Small intestine (tissue), 7 donors: ENCODE measurements at regions not wholly inside any gene's neighbourhood (a gene's known extent, or its start where the extent isn't known, plus 50 kb on each side); places are given as distances from the start of the nearest gene placed in this dataset.
A peak's percentile ranks its signal among the peaks of the same experiment; 100 is the strongest.
"Not testable (repeated sequence)": the region's sequence is repeated elsewhere in the genome, so short reads cannot be mapped to it uniquely, and the experiment has no call there.

Experiments
- DNase-seq, 2 donors: peaks; one replicate each; pipeline versions ENCODE4 v3.0.0 to v3.0.0-alpha.2; 2013
- FAIRE-seq: peaks from 2 replicates; lab custom pipeline; 2012; peaks lifted over from hg19 to GRCh38; lab: Jason Lieb, UNC
- H3K27ac ChIP-seq, 3 donors: one replicate each; pipeline ENCODE4 v1.5.1; 2013; ENCODE audit warnings: low read length in 2 of 3, mild to moderate bottlenecking in 2 of 3, control low read depth in 1 of 3, inconsistent platforms in 1 of 3, low read depth in 1 of 3, moderate library complexity in 1 of 3
- H3K27me3 ChIP-seq, 3 donors: one replicate each; pipeline ENCODE4 v1.6.1; 2013; ENCODE audit warnings: low read length in 3 of 3, inconsistent platforms in 1 of 3; ENCODE audit not compliant: control insufficient read depth in 3 of 3, insufficient read depth in 3 of 3
- H3K36me3 ChIP-seq, 3 donors: one replicate each; pipeline ENCODE4 v1.6.1; 2013; ENCODE audit warnings: low read length in 3 of 3, inconsistent platforms in 1 of 3, low read depth in 1 of 3, mild to moderate bottlenecking in 1 of 3, moderate library complexity in 1 of 3; ENCODE audit not compliant: control insufficient read depth in 3 of 3, insufficient read depth in 2 of 3
- H3K4me1 ChIP-seq, 3 donors: one replicate each; pipeline ENCODE4 v1.6.1; 2013; ENCODE audit warnings: low read length in 2 of 3, inconsistent platforms in 1 of 3, low read depth in 1 of 3, mild to moderate bottlenecking in 1 of 3, moderate library complexity in 1 of 3; ENCODE audit not compliant: control insufficient read depth in 3 of 3, insufficient read depth in 2 of 3
- H3K4me3 ChIP-seq, 3 donors: one replicate each; pipeline ENCODE4 v1.5.1; 2013; ENCODE audit warnings: low read length in 3 of 3, control low read depth in 1 of 3, inconsistent platforms in 1 of 3, low read depth in 1 of 3, mild to moderate bottlenecking in 1 of 3, moderate library complexity in 1 of 3
- H3K9me3 ChIP-seq, 2 donors: one replicate each; pipeline ENCODE4 v1.6.1; 2013; ENCODE audit warnings: low read depth in 1 of 2, low read length in 1 of 2; ENCODE audit not compliant: control insufficient read depth in 2 of 2, insufficient read depth in 1 of 2
- WGBS, 3 donors: extraction: QIAGEN DNeasy Blood & Tissue Kit; methylation state at CpG; one replicate each; pipeline ENCODE4 v1.1.7; 2013; 5-methylcytosine and 5-hydroxymethylcytosine counted together
- donor health status: healthy with polysubstance abuse.
- donor health status: control.
- donor health status: control.
- donor health status: Bipolar disorder and iron deficiency.
- donor health status: healthy.

DNA sequence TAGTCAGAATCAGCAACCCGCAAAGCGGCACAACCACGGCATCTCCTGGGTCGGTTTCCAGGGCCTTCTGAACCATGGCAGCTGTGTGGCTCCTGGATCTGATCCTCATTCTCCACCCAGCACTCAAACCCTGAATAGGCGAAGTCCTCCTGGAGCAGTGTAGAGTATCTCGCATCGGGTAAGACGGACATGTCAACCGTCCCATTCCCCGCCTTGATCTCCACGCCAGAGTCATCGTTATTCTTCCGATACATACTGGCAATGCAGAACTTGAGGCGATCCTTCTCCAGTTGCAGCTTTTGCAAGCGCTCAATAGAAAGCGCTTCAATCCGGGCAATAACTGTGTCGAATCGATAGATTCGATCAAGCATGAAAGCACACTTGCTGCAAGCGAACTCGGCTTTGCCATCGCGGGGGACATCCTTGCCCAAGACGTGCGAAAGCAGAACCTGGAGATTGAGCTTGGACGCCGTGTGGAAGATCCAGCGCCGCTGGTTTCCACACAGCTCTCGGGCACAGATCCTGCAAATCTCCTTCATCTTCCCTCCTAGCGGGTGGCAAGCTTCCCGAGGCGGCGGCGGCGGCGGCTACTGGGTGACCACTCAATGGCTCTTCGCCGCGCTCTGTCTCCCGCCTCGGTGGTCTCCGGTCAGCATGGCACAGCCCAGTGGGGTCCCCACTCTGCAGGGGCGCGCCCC lies 142.9 kb downstream of the NBPF8 start:
- not testable (repeated sequence) for H3K4me1 ChIP-seq, H3K36me3 ChIP-seq, H3K27me3 ChIP-seq, H3K9me3 ChIP-seq, FAIRE-seq, H3K27ac ChIP-seq
- 1 to 2% (median 1%) methylated on average over 8 to 20 of the region's 46 CpGs for WGBS, 3 donors
- peak in 1 of 2 donors; percentile 10 for DNase-seq
- H3K4me3 ChIP-seq, result peak overlapping the region in 2 of 3 donors; percentile 40 to 46

DNA sequence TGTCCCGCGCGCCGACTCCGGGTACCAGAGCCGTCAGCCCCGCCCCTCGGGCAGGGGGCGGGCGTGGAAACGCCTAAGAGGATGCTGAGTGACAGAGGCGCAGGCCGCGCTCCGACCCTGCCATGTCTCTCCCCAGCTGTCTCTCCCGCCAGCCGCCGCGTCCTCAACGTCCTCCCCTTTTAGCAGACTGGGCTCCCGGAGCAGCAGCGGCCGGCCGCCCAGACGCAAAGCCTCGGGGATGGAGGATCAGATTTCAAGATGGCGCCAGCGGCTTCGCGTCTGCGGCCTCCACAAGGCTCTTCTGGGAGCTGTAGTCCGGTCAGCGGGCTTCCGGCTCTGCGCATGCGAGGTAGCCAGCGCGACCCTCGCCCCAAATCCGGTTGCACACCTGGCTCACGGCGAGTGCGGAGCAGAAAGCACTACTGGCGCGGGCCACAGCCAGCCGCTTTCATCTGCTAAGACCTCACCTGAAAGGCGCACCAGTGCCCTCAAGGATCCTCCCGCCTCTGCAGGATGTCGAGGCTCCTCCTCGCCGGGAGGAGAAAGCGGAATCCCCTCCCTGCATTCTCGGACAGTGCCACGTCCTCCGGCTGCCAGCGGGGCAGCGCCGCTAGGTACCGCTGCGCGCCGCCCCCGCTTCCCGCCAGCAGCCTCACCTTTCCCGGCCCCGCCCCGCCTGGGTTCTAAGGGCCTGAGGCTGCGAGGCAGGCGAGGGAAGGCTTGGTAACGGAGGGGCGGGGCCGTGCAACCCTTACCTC lies 143.6 kb downstream of the NBPF8 start:
- Histone ChIP-seq H3K27ac (peak overlapping the region in 2 of 3 donors; percentile 82), H3K4me3 (peak overlapping the region in 2 of 3 donors; percentile 46 to 49)
- not testable (repeated sequence) for H3K9me3 ChIP-seq, H3K36me3 ChIP-seq, H3K4me1 ChIP-seq, FAIRE-seq, H3K27me3 ChIP-seq
- WGBS, 3 donors, result 0 to 1% (median 0%) methylated on average over 12 to 50 of the region's 72 CpGs
- peak; percentile 73 to 90 for DNase-seq

DNA sequence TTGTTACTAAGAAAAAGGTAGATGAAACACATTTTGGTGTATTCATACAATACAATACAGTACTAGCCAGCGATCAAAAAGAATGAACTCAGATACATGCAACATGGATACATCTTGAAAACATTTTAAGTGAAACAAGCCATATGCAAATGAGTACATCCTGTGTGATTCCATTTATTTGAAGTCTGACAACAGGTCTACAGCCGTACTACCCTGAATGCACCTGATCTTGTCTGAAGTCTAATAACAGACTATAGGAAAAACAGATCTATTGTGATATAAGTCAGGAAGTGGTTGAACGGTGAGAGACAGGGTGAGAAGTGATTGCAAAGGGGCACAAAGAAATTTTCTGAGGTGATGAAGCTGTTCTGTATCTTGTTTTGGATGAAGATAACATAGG lies 146.9 kb downstream of the NBPF8 start:
- not testable (repeated sequence) for H3K4me1 ChIP-seq, H3K27me3 ChIP-seq, DNase-seq, FAIRE-seq, H3K27ac ChIP-seq, H3K4me3 ChIP-seq, H3K9me3 ChIP-seq, H3K36me3 ChIP-seq
- 64 to 74% (median 73%) methylated on average over 3 of the region's 3 CpGs for WGBS, 3 donors

DNA sequence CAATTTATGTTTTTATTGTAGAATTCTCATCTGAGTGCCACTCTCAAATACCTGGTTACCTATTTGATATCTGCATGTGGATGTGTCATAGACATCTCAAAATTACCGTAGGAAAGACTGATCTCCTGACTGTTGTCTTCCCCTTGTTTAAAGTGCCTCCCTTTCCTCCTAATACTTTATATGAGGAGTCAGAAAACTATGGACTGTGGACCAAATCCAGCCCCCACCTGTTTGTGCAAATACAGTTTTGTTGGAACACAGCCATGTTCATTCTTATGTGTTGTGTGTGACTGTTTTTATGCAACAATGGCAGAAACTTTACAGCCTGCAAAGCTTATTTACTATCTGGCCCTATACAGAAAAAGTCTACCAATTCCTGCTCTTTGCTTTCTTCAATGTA lies 150.6 kb downstream of the NBPF8 start:
- H3K27ac ChIP-seq, H3K36me3 ChIP-seq, DNase-seq, H3K9me3 ChIP-seq, H3K4me1 ChIP-seq, H3K4me3 ChIP-seq, H3K27me3 ChIP-seq, FAIRE-seq: not testable (repeated sequence)
- no CpG with 5 or more reads among the region's 1 CpG for WGBS, 3 donors

DNA sequence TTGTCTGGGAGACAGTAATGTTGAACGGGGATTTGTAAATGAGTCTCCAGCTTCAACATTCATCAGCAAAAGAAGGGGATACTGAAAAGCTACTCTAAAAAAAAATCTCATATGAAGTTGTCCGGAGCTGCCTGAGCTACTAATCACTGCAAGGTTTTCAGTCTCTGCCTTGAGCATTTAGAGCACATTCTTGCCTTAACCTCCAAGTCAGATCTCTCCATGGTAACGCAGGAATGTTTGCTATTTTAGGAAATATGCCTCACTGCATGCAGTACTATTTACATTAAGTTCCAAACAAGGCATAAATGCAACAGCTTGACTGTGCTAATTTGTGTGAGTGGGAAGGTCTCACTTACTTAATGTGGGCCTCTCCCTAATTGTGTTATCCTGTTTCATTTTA lies 152.8 kb downstream of the NBPF8 start:
- not testable (repeated sequence) for FAIRE-seq
- no CpG with 5 or more reads among the region's 3 CpGs for WGBS, 3 donors

DNA sequence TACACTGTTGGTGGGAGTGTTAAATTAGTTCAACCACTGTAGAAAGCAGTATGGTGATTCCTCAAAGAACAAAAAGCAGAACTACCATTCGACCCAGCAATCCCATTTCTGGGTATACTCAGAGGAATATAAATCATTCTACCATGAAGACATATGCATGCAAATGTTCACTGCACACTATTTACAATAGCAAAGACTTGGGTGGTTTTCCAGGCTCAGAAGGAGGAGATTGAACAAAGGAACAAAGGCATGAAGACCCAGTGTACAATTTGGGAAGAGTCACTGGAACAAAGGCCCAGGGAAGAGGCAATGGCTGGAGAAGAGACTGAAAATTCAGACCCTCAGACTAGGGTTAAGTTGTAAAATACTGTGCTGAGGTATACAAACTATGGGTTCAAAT lies 148.5 kb upstream of the NBPF26 start:
- WGBS, 3 donors, result no CpG with 5 or more reads among the region's 1 CpG
- H3K27me3 ChIP-seq, FAIRE-seq, H3K36me3 ChIP-seq, H3K9me3 ChIP-seq, DNase-seq, H3K4me3 ChIP-seq, H3K4me1 ChIP-seq, H3K27ac ChIP-seq: not testable (repeated sequence)

More for the DNA sequence above, 152.8 kb downstream of the NBPF8 start:
- not testable (repeated sequence) for DNase-seq, H3K27ac ChIP-seq, H3K27me3 ChIP-seq, H3K4me3 ChIP-seq, H3K9me3 ChIP-seq, H3K4me1 ChIP-seq, H3K36me3 ChIP-seq

DNA sequence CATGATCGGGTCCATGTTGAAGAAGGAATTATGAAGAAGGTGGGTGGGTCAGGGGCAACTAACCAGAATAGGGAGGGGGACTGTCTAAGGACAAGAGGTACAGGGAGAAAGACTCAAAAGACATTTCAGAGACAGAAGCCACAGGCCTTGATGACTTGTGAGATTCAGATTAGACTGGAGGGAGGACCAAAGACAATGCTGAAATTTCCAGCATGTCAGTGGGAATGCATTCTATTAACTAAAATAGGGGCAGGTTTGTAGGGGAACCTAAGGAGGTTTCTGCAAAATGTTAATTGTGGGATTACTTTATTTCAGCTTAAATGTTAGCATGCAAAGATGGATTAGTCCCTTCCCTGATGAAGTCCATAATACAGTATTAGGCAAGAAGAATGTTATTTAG lies 141.6 kb upstream of the NBPF26 start:
- FAIRE-seq, H3K27ac ChIP-seq, H3K27me3 ChIP-seq, H3K4me1 ChIP-seq, DNase-seq, H3K36me3 ChIP-seq, H3K9me3 ChIP-seq, H3K4me3 ChIP-seq: not testable (repeated sequence)
- no CpG with 5 or more reads among the region's 1 CpG for WGBS, 3 donors

DNA sequence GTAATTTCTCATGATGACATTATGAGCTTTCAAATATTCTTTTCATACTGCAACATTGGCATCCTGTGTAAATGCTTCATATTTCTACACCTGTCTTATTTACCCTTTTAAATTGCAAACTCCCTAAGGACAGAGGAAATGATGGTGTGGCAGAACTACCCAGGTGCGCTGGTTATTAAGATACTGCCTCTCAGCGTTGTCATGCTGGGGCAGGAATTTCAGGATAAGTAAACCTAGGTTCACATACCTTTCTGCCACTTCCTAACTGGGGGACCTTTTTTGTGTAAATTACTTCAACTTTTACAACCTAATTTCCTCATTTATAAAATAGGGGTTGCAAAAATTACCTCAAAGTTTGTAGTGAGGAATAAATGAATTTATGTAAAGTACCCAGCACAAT lies 137.7 kb upstream of the NBPF26 start:
- H3K27me3 ChIP-seq, H3K36me3 ChIP-seq, H3K4me1 ChIP-seq, DNase-seq, H3K4me3 ChIP-seq, H3K9me3 ChIP-seq, H3K27ac ChIP-seq, FAIRE-seq: not testable (repeated sequence)
- no CpG with 5 or more reads among the region's 2 CpGs for WGBS, 3 donors
